C4-2B (cell line): ENCODE measurements at regions not wholly inside any gene's neighbourhood (a gene's known extent, or its start where the extent isn't known, plus 50 kb on each side); places are given as distances from the start of the nearest gene placed in this dataset.

ENCODE experiments used
- ZFX ChIP-seq: fragments of 450-650 bp; IDR thresholded peaks from 2 replicates; pipeline ENCODE4 v1.6.1; 2017
- TF ChIP-seq, protein P1 (sequence below): fragments of 450-650 bp; conservative IDR thresholded peaks from 2 replicates; pipeline ENCODE4 v1.5.1; 2017; ENCODE audit warnings: mild to moderate bottlenecking

DNA sequence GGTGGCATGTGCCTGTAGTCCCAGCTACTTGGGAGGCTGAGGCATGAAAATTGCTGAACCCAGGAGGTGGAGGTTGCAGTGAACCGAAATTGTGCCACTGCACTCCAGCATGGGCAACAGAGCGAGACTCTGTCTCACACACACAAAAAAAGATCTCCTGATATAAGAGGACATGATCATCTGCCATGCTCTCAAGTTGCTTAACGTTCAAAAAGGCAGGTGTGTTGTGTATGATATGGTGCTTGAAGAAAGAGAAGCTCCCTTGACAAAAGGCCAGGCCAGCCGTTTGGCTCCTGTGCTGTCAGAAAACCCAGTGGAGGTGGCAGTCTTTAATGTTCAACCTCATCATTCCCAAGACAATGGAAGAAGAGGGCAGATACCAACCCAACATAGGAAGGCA is 117.3 kb upstream of the PLET1 start:
- TF ChIP-seq, protein P1, sequence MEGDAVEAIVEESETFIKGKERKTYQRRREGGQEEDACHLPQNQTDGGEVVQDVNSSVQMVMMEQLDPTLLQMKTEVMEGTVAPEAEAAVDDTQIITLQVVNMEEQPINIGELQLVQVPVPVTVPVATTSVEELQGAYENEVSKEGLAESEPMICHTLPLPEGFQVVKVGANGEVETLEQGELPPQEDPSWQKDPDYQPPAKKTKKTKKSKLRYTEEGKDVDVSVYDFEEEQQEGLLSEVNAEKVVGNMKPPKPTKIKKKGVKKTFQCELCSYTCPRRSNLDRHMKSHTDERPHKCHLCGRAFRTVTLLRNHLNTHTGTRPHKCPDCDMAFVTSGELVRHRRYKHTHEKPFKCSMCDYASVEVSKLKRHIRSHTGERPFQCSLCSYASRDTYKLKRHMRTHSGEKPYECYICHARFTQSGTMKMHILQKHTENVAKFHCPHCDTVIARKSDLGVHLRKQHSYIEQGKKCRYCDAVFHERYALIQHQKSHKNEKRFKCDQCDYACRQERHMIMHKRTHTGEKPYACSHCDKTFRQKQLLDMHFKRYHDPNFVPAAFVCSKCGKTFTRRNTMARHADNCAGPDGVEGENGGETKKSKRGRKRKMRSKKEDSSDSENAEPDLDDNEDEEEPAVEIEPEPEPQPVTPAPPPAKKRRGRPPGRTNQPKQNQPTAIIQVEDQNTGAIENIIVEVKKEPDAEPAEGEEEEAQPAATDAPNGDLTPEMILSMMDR, result no peak
- TF ChIP-seq ZFX, result no peak
